ENCODE measurements at regions not wholly inside any gene's neighbourhood (a gene's known extent, or its start where the extent isn't known, plus 50 kb on each side); places are given as distances from the start of the nearest gene placed in this dataset.

DNA sequence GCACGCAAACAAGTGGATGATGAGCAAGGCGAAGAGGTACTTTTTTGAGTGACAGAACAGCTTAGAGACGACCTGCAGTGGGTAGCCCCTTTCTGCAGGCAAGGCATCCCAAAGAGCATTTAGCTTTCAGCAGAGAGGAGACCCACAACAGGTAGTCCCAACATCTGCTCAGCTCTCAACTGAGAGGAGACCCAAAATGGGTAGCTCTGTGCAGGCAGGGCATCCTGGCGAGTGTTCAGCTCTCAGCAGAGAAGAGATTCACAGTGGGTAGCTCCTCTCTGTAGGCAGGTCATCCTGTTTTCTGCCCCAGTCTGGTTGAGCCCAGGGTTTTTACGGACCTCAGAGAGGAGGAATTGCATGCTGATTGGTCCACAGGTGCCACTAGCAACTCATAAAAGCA, 2396.1 kb upstream of the C9orf72 start:
- H3K9ac ChIP-seq (ENCODE audit: low read length): no peak overlapping the region
- H3K79me2 ChIP-seq (ENCODE audit: insufficient read depth, low read length): no peaks in the 10 kb centered on the region
- ATAC-seq (no peak), DNase-seq (ENCODE audit: low read depth, low spot score) (no peak)
- no peaks in the 10 kb centered on the region for H3K9me2 ChIP-seq (ENCODE audit: insufficient read depth)
- intact Hi-C loops (cut with micrococcal nuclease): no loop called here
- TF ChIP-seq RAD21 (IDR thresholded peaks at IDR 0.05; ENCODE audit: low read depth): no peak
- TF ChIP-seq SIN3A (IDR thresholded peaks at IDR 0.05; ENCODE audit: low read depth): no peak
- TF ChIP-seq ZFX (IDR thresholded peaks at IDR 0.05): no peak
- TF ChIP-seq EZH2phosphoT487 (IDR thresholded peaks at IDR 0.05; ENCODE audit: borderline replicate concordance): no peak
- no peak for TF ChIP-seq EZH2 (IDR thresholded peaks at IDR 0.05)
- no peak for TF ChIP-seq POLR2A (IDR thresholded peaks at IDR 0.05; ENCODE audit: borderline replicate concordance, extremely low read depth, insufficient read depth, insufficient read length)
- no peak for TF ChIP-seq JUND (IDR thresholded peaks at IDR 0.05)
- TF ChIP-seq SP1 (IDR thresholded peaks at IDR 0.05; ENCODE audit: low read depth): no peak
- TF ChIP-seq, protein P1, sequence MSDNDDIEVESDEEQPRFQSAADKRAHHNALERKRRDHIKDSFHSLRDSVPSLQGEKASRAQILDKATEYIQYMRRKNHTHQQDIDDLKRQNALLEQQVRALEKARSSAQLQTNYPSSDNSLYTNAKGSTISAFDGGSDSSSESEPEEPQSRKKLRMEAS (IDR thresholded peaks at IDR 0.05): no peak
- TF ChIP-seq POLR2AphosphoS5 (IDR thresholded peaks at IDR 0.05; ENCODE audit: low read depth, low read length): no peak
- no peak for TF ChIP-seq CBX3 (IDR thresholded peaks at IDR 0.05; ENCODE audit: low read depth)
- CTCF ChIA-PET: no interaction called here
- H4K20me1 ChIP-seq (ENCODE audit: insufficient read depth): no peaks in the 10 kb centered on the region
- no peak overlapping the region for H3K27ac ChIP-seq (ENCODE audit: low read depth, low read length)
- H3K4me3 ChIP-seq (replicated peaks in 1 of 2; ENCODE audit: low read depth in 1 of 2, low read length in 2 of 2): no peak overlapping the region
- H3K4me2 ChIP-seq (ENCODE audit: low read length): no peak overlapping the region
- H3K27me3 ChIP-seq (ENCODE audit: insufficient read depth, low read length): no peaks in the 10 kb centered on the region
- H3K36me3 ChIP-seq (ENCODE audit: control insufficient read depth in 1 of 2, insufficient read depth in 2 of 2, low read length in 2 of 2): no peaks in the 10 kb centered on the region
- BruUV-seq (replicated peaks): no TSS peak
- H3K9me3 ChIP-seq (ENCODE audit: control insufficient read depth in 1 of 2, insufficient read depth in 1 of 2, low read depth in 1 of 2, low read length in 2 of 2): no peaks in the 10 kb centered on the region
- no peaks in the 10 kb centered on the region for H3K4me1 ChIP-seq (ENCODE audit: control insufficient read depth in 1 of 2, insufficient read depth in 2 of 2, low read length in 2 of 2)
- no peak overlapping the region for H2AFZ ChIP-seq (ENCODE audit: low read depth, low read length, poor library complexity, severe bottlenecking)
- RAD21 ChIA-PET (ENCODE audit: low non-redundant PET in 1 of 2, low total read pairs in 2 of 2, uncharacterized antibody in 2 of 2, unreplicated experiment in 2 of 2): no interaction called here
- POLR2A ChIA-PET: no interaction called here

DNA sequence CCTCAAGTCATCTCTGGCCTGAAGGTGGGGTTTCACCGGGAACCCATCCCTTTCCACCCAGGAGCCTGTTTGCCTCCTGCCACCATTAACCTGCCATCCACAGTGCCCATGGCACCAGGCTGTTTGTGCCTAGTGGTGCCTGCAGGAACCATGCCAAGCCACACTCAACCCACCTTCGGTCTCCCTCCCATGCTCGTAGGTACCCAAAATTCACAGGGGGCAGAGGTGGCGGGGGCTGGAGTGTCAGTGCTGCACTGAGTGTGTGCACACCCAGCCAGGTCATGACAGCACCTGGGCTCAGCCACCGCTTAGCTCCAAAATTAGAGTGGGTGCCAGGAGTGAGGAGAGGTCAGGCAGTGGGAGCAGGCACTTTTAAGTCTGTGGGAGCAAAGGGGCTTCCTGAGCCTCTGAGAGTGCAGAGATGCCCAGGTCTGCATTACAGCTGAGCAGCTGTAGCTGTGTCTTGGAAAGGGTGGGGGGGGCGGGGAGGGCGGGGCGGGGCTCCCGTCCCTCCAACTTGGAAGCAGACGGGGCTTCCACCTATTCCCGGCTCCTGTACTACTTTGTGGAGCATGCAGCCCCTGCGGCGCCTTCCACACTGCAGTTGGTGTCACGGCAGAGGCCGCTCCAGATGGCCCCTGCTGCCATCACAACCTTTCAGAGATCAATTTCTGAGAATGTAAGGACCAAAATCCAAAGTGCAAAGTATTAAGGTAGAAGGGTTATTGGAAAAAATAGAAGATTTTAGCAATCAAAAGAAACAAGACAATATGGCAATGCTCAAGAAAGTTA, 2396.8 kb upstream of the C9orf72 start:
- H3K4me2 ChIP-seq (ENCODE audit: low read length): no peak overlapping the region
- no peak overlapping the region for H3K4me3 ChIP-seq (replicated peaks in 1 of 2; ENCODE audit: low read depth in 1 of 2, low read length in 2 of 2)
- intact Hi-C loops (cut with micrococcal nuclease): no loop called here
- DNase-seq (ENCODE audit: low read depth, low spot score) (no peak), ATAC-seq (no peak)
- H3K27me3 ChIP-seq (ENCODE audit: insufficient read depth, low read length): no peaks in the 10 kb centered on the region
- H3K79me2 ChIP-seq (ENCODE audit: insufficient read depth, low read length): no peaks in the 10 kb centered on the region
- no TSS peak for BruUV-seq (replicated peaks)
- H3K9ac ChIP-seq (ENCODE audit: low read length): no peak overlapping the region
- RAD21 ChIA-PET (ENCODE audit: low non-redundant PET in 1 of 2, low total read pairs in 2 of 2, uncharacterized antibody in 2 of 2, unreplicated experiment in 2 of 2): no interaction called here
- POLR2A ChIA-PET: no interaction called here
- CTCF ChIA-PET: no interaction called here
- H3K4me1 ChIP-seq (ENCODE audit: control insufficient read depth in 1 of 2, insufficient read depth in 2 of 2, low read length in 2 of 2): no peaks in the 10 kb centered on the region
- H4K20me1 ChIP-seq (ENCODE audit: insufficient read depth): no peaks in the 10 kb centered on the region
- H3K9me2 ChIP-seq (ENCODE audit: insufficient read depth): no peaks in the 10 kb centered on the region
- no peaks in the 10 kb centered on the region for H3K36me3 ChIP-seq (ENCODE audit: control insufficient read depth in 1 of 2, insufficient read depth in 2 of 2, low read length in 2 of 2)
- H2AFZ ChIP-seq (ENCODE audit: low read depth, low read length, poor library complexity, severe bottlenecking): no peak overlapping the region
- H3K9me3 ChIP-seq (ENCODE audit: control insufficient read depth in 1 of 2, insufficient read depth in 1 of 2, low read depth in 1 of 2, low read length in 2 of 2): no peaks in the 10 kb centered on the region
- no peak overlapping the region for H3K27ac ChIP-seq (ENCODE audit: low read depth, low read length)
- TF ChIP-seq ZNF274 (IDR thresholded peaks at IDR 0.05; ENCODE audit: low read depth, low read length): no peak
- TF ChIP-seq RAD21 (IDR thresholded peaks at IDR 0.05; ENCODE audit: low read depth): no peak
- TF ChIP-seq, protein P1 (IDR thresholded peaks at IDR 0.05): no peak
- TF ChIP-seq ZFX (IDR thresholded peaks at IDR 0.05): no peak
- no peak for TF ChIP-seq TCF7L2 (IDR thresholded peaks at IDR 0.05; ENCODE audit: borderline replicate concordance, extremely low read depth, insufficient read depth, insufficient read length)
- TF ChIP-seq JUND (IDR thresholded peaks at IDR 0.05): no peak
- no peak for TF ChIP-seq YY1 (IDR thresholded peaks at IDR 0.05; ENCODE audit: extremely low read depth, insufficient replicate concordance, low read depth, low read length)
- TF ChIP-seq, protein P2, sequence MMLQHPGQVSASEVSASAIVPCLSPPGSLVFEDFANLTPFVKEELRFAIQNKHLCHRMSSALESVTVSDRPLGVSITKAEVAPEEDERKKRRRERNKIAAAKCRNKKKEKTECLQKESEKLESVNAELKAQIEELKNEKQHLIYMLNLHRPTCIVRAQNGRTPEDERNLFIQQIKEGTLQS (IDR thresholded peaks at IDR 0.05): no peak
- no peak for TF ChIP-seq EZH2 (IDR thresholded peaks at IDR 0.05)
- TF ChIP-seq, protein P3, sequence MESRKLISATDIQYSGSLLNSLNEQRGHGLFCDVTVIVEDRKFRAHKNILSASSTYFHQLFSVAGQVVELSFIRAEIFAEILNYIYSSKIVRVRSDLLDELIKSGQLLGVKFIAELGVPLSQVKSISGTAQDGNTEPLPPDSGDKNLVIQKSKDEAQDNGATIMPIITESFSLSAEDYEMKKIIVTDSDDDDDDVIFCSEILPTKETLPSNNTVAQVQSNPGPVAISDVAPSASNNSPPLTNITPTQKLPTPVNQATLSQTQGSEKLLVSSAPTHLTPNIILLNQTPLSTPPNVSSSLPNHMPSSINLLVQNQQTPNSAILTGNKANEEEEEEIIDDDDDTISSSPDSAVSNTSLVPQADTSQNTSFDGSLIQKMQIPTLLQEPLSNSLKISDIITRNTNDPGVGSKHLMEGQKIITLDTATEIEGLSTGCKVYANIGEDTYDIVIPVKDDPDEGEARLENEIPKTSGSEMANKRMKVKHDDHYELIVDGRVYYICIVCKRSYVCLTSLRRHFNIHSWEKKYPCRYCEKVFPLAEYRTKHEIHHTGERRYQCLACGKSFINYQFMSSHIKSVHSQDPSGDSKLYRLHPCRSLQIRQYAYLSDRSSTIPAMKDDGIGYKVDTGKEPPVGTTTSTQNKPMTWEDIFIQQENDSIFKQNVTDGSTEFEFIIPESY (IDR thresholded peaks at IDR 0.05; ENCODE audit: extremely low read depth, insufficient replicate concordance, low read length): no peak
- TF ChIP-seq POLR2A (IDR thresholded peaks at IDR 0.05; ENCODE audit: borderline replicate concordance, extremely low read depth, insufficient read depth, insufficient read length): no peak
